Kidney glomerular epithelial cell (primary cell): ENCODE measurements at regions not wholly inside any gene's neighbourhood (a gene's known extent, or its start where the extent isn't known, plus 50 kb on each side); places are given as distances from the start of the nearest gene placed in this dataset.
"Not testable (repeated sequence)": the region's sequence is repeated elsewhere in the genome, so short reads cannot be mapped to it uniquely, and the experiment has no call there.

Experiments
- DNase-seq: peaks from one replicate; lab custom pipeline; 2025; lab: John Stamatoyannopoulos, UW

DNA sequence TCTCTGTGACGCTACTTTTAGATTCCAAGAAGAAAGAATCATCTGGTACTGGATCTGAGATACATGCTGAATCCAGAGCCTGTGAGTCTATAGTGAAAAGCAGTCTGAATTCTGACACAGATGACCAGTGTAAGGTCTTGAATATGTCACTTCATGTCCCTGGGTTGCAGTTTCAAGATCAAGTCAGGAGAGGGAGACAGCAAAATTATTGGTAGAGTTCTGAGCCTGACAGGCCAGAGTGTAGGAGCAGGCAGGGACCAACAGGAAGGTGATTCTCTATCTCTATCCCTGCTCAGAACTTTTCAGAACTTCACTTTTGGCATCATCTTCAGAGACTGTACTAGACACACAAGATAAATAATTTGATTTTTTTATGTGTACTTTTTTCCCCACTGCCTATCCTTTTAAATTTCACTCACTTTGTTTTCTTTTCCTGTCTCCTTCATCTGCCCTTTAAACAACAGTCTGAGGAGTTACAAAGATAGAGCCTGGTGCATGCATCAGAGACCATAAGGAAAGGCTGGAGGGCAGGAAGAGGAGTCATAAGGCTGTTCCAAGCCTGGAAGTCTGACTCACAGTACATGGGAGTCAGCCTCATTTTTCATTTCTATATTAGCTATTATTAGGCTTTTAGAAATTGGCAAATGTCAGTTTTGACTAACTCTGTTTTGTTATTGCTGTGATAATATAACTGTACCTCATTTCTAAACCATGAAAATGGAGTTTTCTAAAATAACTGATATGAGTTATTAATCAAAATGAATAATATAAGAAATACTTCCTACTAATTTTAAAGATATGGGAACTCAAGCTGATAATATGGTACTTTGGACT is 120.2 kb upstream of the TMEM229A start:
- DNase-seq, result peak; percentile 50

DNA sequence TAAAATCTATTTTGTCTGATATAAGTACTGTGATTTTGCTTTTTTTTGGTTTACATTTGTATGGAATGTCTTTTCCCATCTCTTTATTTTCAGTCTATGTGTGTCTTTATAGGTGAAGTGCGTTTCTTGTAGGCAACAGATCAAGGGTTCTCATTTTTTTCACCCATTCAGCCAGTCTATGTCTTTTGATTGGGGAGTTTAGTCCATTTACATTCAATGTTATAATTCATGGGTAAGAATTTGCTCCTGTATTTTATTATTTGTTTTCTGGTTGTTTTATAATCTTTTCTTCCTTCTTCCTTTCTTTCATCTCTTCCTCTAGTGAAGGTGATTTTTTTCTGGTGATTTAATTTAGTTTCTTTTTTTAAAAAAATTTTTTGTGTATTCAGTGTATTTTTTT is 104.8 kb upstream of the TMEM229A start:
- no peak for DNase-seq

DNA sequence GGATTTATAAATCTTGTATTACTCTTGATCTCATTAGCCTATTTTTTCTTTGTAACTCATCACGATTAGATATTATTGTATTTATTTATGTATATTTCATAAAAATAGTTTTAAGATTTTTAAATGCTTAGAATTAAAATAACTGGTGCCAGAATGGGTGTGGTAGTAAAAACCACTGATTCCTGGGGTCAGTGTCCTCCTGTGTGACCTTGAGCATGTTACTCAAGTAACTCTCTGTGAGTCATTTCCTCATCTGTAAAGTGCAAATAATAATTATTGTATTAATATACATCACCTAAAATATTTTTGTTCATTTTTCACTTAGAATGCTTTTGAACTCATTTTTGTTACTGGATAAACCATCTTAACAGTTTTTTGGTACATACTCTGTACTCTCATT is 91.3 kb upstream of the TMEM229A start:
- DNase-seq, result no peak

DNA sequence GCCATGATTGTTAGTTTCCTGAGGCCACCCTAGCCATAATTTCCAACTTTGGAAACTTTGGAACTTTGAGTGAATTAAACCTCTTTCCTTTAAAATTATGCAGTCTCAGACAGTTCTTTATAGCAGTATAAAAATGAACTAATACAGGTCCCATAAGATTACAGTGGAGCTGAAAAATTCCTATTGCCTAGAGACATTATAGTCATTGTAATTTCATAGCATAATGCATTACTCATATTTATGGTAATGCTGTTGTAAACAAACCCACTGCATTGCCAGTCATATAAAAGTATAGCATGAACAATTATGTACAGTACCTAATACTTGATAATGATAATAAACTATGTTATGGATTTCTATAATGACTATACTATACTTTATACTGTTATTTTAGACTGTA is 88.0 kb upstream of the TMEM229A start:
- DNase-seq, result no peak

DNA sequence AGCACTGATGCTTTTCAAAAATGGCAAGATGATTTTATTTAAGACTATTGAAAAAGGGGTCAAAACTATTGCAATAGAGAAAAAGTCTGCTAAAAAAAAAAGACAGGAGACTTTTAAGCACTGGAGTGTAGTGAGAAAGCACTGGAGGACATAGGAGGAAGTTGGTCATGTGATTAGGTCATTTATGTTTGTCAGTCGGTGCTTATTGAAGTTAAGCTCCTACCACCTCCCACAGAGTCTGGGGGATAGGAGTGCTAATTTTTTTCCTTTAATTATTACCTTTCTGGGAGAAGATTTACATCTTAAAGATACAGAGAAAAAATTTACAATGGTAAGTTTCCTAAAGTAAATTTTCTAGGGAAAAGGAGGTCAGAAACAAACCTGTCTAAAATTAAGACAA is 80.2 kb upstream of the TMEM229A start:
- peak; percentile 45 for DNase-seq

DNA sequence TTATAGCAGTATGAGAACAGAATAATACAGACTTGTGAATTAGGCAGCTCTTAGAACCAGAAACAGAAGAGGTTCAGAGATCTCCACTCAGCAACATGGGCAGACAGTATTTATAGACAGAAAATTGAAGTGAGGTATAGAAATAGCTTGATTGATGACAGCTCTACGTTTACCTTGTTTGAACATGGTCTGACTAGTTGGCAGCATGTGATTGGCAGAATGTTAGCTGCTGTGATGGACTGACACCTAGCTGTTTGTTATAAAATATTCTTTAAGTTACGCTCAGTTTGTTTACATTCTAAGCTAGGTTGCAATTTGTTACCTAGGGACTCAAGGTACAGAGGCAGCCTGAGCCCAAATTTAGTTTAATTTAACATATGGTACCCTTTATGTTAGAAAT is 73.7 kb upstream of the TMEM229A start:
- DNase-seq, result no peak

DNA sequence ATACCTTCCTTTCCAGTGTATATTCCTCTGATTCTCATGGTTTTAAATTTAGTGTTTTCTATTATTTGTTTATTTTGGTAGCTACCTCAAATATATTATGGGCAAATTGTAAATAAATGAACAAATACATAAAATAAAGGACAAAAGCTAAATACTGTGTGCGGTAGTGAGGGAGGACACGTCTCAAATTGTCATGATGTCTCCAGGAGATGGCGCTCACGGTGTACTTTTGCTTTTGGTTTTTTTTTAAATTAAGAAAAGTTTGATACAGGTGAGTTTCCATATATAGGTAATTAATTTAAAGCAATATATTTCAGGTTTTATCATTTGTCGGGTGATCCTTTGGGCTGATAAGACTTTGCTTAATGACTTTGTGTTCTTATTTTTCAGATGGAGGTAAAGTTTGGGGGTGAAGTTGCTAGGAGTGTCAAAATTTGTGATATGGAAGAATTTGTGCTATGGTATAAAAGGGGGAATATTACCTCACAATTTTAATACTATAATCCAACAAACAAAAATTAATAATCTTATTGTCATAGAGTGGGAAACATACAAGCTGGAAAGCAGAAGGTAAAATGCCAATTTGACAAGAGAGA is 68.4 kb upstream of the TMEM229A start:
- no peak for DNase-seq

DNA sequence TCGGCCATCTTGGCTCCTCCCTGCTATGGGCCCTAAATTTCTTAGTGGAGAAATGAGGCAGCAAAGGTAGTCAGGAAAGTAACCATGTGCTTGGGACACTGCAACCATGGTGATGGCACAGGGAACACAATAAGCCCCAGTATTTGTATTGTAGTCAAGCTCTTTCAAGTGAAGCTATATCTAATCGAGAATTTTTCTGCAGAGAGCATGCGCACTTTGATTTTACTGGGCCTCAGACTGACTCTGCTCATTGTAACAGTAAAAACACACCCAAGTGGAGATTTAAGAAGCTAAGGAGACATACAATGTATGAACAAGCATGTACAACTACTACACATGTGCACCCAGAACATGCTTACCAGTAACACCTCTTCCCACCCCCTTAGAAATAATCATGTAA is 67.3 kb upstream of the TMEM229A start:
- no peak for DNase-seq

DNA sequence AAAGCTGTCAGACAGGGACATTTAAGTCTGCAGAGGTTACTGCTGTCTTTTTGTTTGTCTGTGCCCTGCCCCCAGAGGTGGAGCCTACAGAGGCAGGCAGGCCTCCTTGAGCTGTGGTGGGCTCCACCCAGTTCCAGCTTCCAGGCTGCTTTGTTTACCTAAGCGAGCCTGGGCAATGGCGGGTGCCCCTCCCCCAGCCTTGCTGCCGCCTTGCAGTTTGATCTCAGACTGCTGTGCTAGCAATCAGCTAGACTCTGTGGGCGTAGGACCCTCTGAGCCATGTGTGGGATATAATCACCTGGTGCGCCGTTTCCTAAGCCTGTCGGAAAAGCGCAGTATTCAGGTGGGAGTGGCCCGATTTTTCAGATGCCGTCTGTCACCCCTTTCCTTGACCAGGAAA is 66.7 kb upstream of the TMEM229A start:
- not testable (repeated sequence) for DNase-seq

DNA sequence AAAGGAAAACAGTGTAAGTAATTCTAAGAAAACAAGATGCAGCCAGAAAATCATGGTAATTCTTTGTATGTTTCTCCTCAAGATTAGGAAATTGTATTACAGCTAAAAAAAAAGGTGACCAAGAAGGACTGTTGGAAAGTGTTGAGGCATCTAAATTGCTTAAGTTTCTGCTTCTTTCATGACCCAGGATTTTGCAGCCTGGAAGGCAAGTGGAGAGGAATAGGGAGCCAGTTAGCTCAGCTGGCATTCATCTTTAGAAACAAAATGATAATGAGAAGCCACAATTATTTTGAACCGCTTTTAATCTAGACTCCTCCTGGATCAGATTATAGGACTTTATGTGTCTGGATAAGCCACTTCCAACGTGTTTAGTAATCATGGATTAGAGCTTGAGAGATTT is 56.8 kb upstream of the TMEM229A start:
- no peak for DNase-seq

DNA sequence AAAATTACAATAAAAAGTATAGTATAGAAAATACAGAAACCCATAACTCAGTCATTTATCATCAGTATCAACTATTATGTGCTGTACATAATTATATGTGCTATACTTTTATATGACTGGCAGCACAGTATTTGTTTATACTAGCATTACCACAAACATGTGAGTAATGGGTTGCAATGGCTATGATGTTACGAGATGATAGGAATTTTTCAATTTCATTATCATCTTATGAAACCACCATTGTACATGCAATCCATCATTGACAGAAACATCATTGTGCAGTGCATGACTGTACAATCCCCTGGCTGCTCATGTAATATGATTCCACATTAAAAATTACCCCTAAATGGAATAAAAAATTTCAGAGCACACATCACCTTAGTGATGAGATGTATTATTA is 55.7 kb upstream of the TMEM229A start:
- no peak for DNase-seq

DNA sequence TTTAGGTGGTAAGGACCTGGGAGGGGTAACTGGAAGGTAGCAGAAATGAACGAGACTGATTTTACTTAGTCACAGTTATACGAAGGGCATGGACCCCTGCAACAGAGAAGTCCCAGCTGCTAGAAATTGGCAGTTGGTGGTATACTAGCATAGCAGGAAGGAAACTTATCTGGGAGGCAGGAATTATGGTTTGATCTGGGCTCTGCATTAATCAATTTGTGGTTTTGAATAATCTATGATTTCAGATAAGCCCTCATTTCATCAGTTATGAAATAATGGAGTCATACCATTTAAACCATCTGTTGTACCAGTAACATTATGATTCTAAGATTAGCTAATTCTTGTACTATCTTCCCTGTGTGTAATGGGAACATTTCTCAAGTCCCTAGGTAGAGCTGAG is 54.0 kb upstream of the TMEM229A start:
- DNase-seq, result no peak

DNA sequence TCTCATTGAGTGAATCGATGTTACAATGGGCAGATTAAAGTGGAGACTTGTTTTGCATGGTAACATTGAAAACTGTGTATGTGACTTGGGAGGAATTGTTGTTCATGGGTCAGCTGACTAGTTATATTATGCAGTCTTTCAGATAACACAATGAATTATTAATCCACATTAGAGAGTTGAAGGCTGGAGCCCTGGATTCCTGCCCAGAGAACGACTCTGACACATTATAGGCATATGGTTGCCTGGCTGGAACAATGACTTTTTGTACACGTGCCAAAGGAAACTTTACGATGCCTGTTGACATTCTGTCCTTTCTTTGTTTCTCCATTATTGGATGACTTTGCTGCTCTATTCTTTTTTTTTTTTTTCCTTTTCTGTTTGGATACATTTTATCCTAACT is 52.3 kb upstream of the TMEM229A start:
- peak; percentile 82 for DNase-seq

DNA sequence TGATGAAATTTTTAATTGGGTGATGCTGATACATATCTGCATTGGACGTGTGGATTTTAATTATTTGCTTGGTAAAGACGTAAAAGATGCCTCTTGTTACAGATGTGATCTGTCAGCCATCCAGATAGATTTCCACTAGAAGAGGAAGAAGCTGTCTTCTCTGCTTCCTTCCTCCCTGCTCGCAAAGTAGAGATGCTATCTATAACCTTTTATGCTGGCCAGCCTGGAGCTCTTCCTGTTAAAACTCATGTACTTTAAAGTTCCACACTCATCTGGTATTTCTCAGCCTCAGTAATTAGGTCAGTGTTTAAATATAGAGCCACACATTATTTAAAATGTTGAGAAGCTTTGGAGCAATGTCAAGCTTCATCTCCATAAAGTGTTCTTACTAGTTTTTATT is 51.2 kb upstream of the TMEM229A start:
- no peak for DNase-seq
